ENCODE measurements at regions not wholly inside any gene's neighbourhood (a gene's known extent, or its start where the extent isn't known, plus 50 kb on each side); places are given as distances from the start of the nearest gene placed in this dataset.

GRCh38 chr11:95547976-95548375, 241.6 kb downstream of the FAM76B start:
- TF ChIP-seq POLR2AphosphoS5 (IDR thresholded peaks at IDR 0.05; ENCODE audit: low read depth, low read length) (no peak), TAF1 (IDR thresholded peaks at IDR 0.05; ENCODE audit: borderline replicate concordance, insufficient read depth, low read length) (no peak), SIN3A (IDR thresholded peaks at IDR 0.05; ENCODE audit: borderline replicate concordance, insufficient read depth, low read length) (no peak), FOXP2 (optimal IDR thresholded peaks at IDR 0.05; ENCODE audit: borderline replicate concordance, extremely low read depth, extremely low read length, insufficient read depth) (no peak)
